Liver (tissue), 2 donors: ENCODE measurements at regions not wholly inside any gene's neighbourhood (a gene's known extent, or its start where the extent isn't known, plus 50 kb on each side); places are given as distances from the start of the nearest gene placed in this dataset.

Experiments
- YY1 ChIP-seq: IDR thresholded peaks from 2 replicates; pipeline ENCODE4 v1.6.1; 2016; ENCODE audit warnings: antibody characterized with exemption, mild to moderate bottlenecking
- TF ChIP-seq, protein P1 (sequence below): fragments of 150-350 bp; IDR thresholded peaks from 2 replicates; pipeline ENCODE4 v1.5.1; 2017; ENCODE audit warnings: improper control_type of control experiment, low read depth, low read length; ENCODE audit not compliant: missing input control
- donor health status: healthy.

- TF ChIP-seq, protein P1, sequence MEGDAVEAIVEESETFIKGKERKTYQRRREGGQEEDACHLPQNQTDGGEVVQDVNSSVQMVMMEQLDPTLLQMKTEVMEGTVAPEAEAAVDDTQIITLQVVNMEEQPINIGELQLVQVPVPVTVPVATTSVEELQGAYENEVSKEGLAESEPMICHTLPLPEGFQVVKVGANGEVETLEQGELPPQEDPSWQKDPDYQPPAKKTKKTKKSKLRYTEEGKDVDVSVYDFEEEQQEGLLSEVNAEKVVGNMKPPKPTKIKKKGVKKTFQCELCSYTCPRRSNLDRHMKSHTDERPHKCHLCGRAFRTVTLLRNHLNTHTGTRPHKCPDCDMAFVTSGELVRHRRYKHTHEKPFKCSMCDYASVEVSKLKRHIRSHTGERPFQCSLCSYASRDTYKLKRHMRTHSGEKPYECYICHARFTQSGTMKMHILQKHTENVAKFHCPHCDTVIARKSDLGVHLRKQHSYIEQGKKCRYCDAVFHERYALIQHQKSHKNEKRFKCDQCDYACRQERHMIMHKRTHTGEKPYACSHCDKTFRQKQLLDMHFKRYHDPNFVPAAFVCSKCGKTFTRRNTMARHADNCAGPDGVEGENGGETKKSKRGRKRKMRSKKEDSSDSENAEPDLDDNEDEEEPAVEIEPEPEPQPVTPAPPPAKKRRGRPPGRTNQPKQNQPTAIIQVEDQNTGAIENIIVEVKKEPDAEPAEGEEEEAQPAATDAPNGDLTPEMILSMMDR = no peak
- TF ChIP-seq YY1 = no peak
Observed at GRCh38 chr4:173763389-173763788, 233.4 kb upstream of the HAND2 start.
